HFFc6 (cell line): ENCODE measurements at regions not wholly inside any gene's neighbourhood (a gene's known extent, or its start where the extent isn't known, plus 50 kb on each side); places are given as distances from the start of the nearest gene placed in this dataset.
"Not testable (repeated sequence)": the region's sequence is repeated elsewhere in the genome, so short reads cannot be mapped to it uniquely, and the experiment has no call there.

Experiments used
- DNase-seq: peaks from one replicate; pipeline ENCODE4 v3.0.0-alpha.2; 2018
- H3K27ac Mint-ChIP-seq: 2 replicates; pipeline ENCODE4 v1.8.0; 2020; ENCODE audit warnings: mild to moderate bottlenecking, mixed read lengths
- H3K27me3 Mint-ChIP-seq: 2 replicates; pipeline ENCODE4 v1.8.0; 2021; ENCODE audit warnings: mild to moderate bottlenecking, moderate library complexity, mixed read lengths; ENCODE audit not compliant: insufficient read depth
- H3K36me3 Mint-ChIP-seq: 2 replicates; pipeline ENCODE4 v1.8.0; 2021; ENCODE audit warnings: low read depth, mixed read lengths
- H3K4me1 Mint-ChIP-seq: 2 replicates; pipeline ENCODE4 v1.8.0; 2020; ENCODE audit warnings: low read depth, mixed read lengths
- H3K4me3 Mint-ChIP-seq: 2 replicates; pipeline ENCODE4 v1.8.0; 2020; ENCODE audit warnings: mild to moderate bottlenecking, moderate library complexity, mixed read lengths
- H3K9me3 Mint-ChIP-seq: 2 replicates; pipeline ENCODE4 v1.8.0; 2020; ENCODE audit warnings: mild to moderate bottlenecking, mixed read lengths
- TF ChIP-seq, protein P1 (sequence below): fragments of 200-600 bp; sonication (generic); IDR thresholded peaks from 2 replicates; pipeline ENCODE4 v1.5.0; 2021; ENCODE audit warnings: antibody characterized with exemption, mild to moderate bottlenecking

GRCh38 chr10:121675344-121675743 is 77.1 kb upstream of the FGFR2 start:
- no peaks in the 10 kb centered on the region for H3K36me3 Mint-ChIP-seq
- H3K27me3 Mint-ChIP-seq: peaks cover 4% of the 10 kb centered on the region
- no peak for DNase-seq
- H3K4me1 Mint-ChIP-seq: no peaks in the 10 kb centered on the region
- H3K27ac Mint-ChIP-seq: no peak overlapping the region
- TF ChIP-seq, protein P1, sequence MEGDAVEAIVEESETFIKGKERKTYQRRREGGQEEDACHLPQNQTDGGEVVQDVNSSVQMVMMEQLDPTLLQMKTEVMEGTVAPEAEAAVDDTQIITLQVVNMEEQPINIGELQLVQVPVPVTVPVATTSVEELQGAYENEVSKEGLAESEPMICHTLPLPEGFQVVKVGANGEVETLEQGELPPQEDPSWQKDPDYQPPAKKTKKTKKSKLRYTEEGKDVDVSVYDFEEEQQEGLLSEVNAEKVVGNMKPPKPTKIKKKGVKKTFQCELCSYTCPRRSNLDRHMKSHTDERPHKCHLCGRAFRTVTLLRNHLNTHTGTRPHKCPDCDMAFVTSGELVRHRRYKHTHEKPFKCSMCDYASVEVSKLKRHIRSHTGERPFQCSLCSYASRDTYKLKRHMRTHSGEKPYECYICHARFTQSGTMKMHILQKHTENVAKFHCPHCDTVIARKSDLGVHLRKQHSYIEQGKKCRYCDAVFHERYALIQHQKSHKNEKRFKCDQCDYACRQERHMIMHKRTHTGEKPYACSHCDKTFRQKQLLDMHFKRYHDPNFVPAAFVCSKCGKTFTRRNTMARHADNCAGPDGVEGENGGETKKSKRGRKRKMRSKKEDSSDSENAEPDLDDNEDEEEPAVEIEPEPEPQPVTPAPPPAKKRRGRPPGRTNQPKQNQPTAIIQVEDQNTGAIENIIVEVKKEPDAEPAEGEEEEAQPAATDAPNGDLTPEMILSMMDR: no peak
- H3K9me3 Mint-ChIP-seq: peaks cover 19% of the 10 kb centered on the region
- no peak overlapping the region for H3K4me3 Mint-ChIP-seq

- peaks cover 19% of the 10 kb centered on the region for H3K9me3 Mint-ChIP-seq
- TF ChIP-seq, protein P1: no peak
- DNase-seq: no peak
- H3K36me3 Mint-ChIP-seq: no peaks in the 10 kb centered on the region
- H3K4me3 Mint-ChIP-seq: no peak overlapping the region
- H3K4me1 Mint-ChIP-seq: no peaks in the 10 kb centered on the region
- H3K27me3 Mint-ChIP-seq: peaks cover 5% of the 10 kb centered on the region
- H3K27ac Mint-ChIP-seq: no peak overlapping the region
Observed at GRCh38 chr10:121674885-121675284, 76.6 kb upstream of the FGFR2 start.

DNA sequence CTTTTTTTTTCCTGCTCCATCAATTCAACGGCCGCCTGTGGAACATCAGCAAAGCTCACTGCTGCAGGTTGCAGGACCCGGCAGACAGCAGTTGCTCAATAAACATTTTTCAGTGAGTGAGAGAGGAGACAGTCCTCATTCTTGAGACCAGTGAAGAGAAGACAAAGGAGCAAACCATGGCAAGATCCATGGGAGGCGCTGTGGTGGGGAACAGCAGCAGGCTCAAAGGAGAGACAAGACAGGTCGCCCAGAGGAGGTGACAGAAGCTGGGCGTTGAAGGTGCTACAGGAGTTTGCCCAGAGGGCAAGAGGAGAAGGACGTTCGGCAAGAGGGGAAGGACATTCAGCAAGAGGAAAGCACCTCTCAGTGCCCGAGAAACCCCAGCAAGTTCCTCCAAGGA is 74.5 kb upstream of the FGFR2 start:
- DNase-seq: no peak
- H3K27ac Mint-ChIP-seq: no peak overlapping the region
- TF ChIP-seq, protein P1: no peak
- H3K36me3 Mint-ChIP-seq: no peaks in the 10 kb centered on the region
- H3K4me1 Mint-ChIP-seq: no peaks in the 10 kb centered on the region
- H3K9me3 Mint-ChIP-seq: peaks cover 18% of the 10 kb centered on the region; the same call in 1 of the 2 replicates
- H3K27me3 Mint-ChIP-seq: peaks cover 10% of the 10 kb centered on the region
- no peak overlapping the region for H3K4me3 Mint-ChIP-seq

DNA sequence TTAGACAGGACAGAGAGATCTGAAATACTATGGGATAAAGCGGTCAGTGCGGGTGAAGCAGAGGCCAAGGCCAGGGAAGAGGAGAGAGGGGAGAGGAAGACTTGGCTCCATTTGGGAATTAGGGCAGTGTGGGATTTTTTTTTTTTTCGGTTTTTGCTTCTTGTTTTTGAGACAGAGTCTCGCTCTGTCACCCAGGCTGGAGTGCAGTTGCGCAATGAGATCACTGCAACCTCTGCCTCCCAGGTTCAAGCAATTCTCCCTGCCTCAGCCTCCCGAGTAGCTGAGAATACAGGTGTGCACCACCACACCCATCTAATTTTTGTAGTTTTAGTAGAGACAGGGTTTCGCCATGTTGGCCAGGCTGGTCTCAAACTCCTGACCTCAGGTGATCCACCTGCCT is 71.6 kb upstream of the FGFR2 start:
- not testable (repeated sequence) for DNase-seq, H3K4me1 Mint-ChIP-seq, H3K36me3 Mint-ChIP-seq, H3K27ac Mint-ChIP-seq, H3K4me3 Mint-ChIP-seq, H3K27me3 Mint-ChIP-seq
- H3K9me3 Mint-ChIP-seq: peaks cover 11% of the 10 kb centered on the region; the same call in 1 of the 2 replicates

DNA sequence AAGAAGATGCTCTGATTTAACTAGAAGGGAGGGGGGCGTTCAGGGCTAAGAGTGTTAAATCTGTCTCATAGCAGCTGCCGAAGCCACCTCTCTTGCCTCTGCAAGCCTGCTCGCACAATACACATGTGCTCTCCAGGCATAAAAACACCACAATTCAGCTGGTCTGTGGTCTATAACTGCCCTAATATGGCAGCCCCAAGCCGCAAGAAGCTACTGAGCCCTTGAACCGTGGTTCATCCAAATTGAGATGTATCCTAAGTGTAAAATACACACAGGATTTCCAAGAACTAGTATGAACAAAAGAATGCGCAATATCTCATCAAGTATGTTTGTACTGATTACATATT is 70.8 kb upstream of the FGFR2 start:
- Mint-ChIP-seq H3K36me3 (no peaks in the 10 kb centered on the region), H3K27me3 (peaks cover 10% of the 10 kb centered on the region), H3K27ac (no peak overlapping the region), H3K4me1 (no peaks in the 10 kb centered on the region), H3K4me3 (no peak overlapping the region), H3K9me3 (peaks cover 10% of the 10 kb centered on the region; the same call in 1 of the 2 replicates)
- DNase-seq: no peak
- TF ChIP-seq, protein P1: no peak

GRCh38 chr10:121668314-121669027 is 70.2 kb upstream of the FGFR2 start:
- DNase-seq: no peak
- Mint-ChIP-seq H3K36me3 (no peaks in the 10 kb centered on the region), H3K4me1 (no peaks in the 10 kb centered on the region), H3K9me3 (peaks cover 10% of the 10 kb centered on the region; the same call in 1 of the 2 replicates), H3K4me3 (no peak overlapping the region), H3K27ac (no peak overlapping the region), H3K27me3 (peaks cover 10% of the 10 kb centered on the region)
- TF ChIP-seq, protein P1: no peak
